ENCODE measurements at regions not wholly inside any gene's neighbourhood (a gene's known extent, or its start where the extent isn't known, plus 50 kb on each side); places are given as distances from the start of the nearest gene placed in this dataset.

GRCh38 chr2:62407838-62408237 lies 98.2 kb downstream of the TMEM17 start:
- TF ChIP-seq CTCF (IDR thresholded peaks at IDR 0.05) (no peak), POLR2AphosphoS5 (IDR thresholded peaks at IDR 0.05) (no peak)

Data from stomach (tissue), 4 donors.